H9 (cell line): ENCODE measurements at regions not wholly inside any gene's neighbourhood (a gene's known extent, or its start where the extent isn't known, plus 50 kb on each side); places are given as distances from the start of the nearest gene placed in this dataset.

Experiments used
- DNase-seq: peaks from one replicate; pipeline ENCODE4 v3.0.0-alpha.2; 2017
- H2AFZ ChIP-seq: one replicate; pipeline ENCODE4 v1.6.1; 2013; ENCODE audit warnings: mild to moderate bottlenecking, low read length, control low read depth, moderate library complexity
- H2AK5ac ChIP-seq: 2 replicates; pipeline ENCODE4 v1.6.1; 2013; ENCODE audit warnings: low read length, control low read depth, mixed read lengths; ENCODE audit not compliant: insufficient read length
- H2BK120ac ChIP-seq: one replicate; pipeline ENCODE4 v1.6.1; 2013; ENCODE audit warnings: low read depth, mild to moderate bottlenecking, low read length, control low read depth, inconsistent platforms; ENCODE audit not compliant: poor library complexity, severe bottlenecking
- H2BK12ac ChIP-seq: 2 replicates; pipeline ENCODE4 v1.6.1; 2013; ENCODE audit warnings: low read length, control low read depth, mixed read lengths, low read depth; ENCODE audit not compliant: insufficient read length
- H2BK15ac ChIP-seq: 2 replicates; pipeline ENCODE4 v1.6.1; 2013; ENCODE audit warnings: low read depth, low read length, control low read depth
- H2BK20ac ChIP-seq: one replicate; pipeline ENCODE4 v1.6.1; 2013; ENCODE audit warnings: low read depth, mild to moderate bottlenecking, low read length, control low read depth, inconsistent platforms; ENCODE audit not compliant: poor library complexity, severe bottlenecking
- H2BK5ac ChIP-seq: 2 replicates; pipeline ENCODE4 v1.6.1; 2013; ENCODE audit warnings: low read length, control low read depth, mixed read lengths; ENCODE audit not compliant: insufficient read length
- H3K14ac ChIP-seq: 2 replicates; pipeline ENCODE4 v1.6.1; 2013; ENCODE audit warnings: low read length, control low read depth; ENCODE audit not compliant: insufficient read depth
- H3K18ac ChIP-seq: 2 replicates; pipeline ENCODE4 v1.6.1; 2013; ENCODE audit warnings: low read depth, mild to moderate bottlenecking, mixed read lengths, low read length, control low read depth; ENCODE audit not compliant: insufficient read length
- H3K23ac ChIP-seq: 2 replicates; pipeline ENCODE4 v1.6.1; 2013; ENCODE audit warnings: low read length, control low read depth, mixed read lengths, low read depth; ENCODE audit not compliant: insufficient read length
- H3K23me2 ChIP-seq: 2 replicates; pipeline ENCODE4 v1.6.1; 2013; ENCODE audit warnings: low read depth, mild to moderate bottlenecking, mixed read lengths, low read length, control low read depth; ENCODE audit not compliant: insufficient read length, poor library complexity, severe bottlenecking
- H3K27ac ChIP-seq: 2 replicates; pipeline ENCODE4 v1.5.1; 2013; ENCODE audit warnings: low read length, control low read depth, mixed read lengths, low read depth; ENCODE audit not compliant: insufficient read length
- H3K27me3 ChIP-seq: 2 replicates; pipeline ENCODE4 v1.6.1; 2013; ENCODE audit warnings: low read length, control low read depth, inconsistent platforms; ENCODE audit not compliant: insufficient read depth
- H3K4ac ChIP-seq: 2 replicates; pipeline ENCODE4 v1.6.1; 2013; ENCODE audit warnings: low read depth, mild to moderate bottlenecking, control low read depth, inconsistent platforms, low read length, moderate library complexity
- H3K4me1 ChIP-seq: 2 replicates; pipeline ENCODE4 v1.6.1; 2013; ENCODE audit warnings: low read length, control low read depth, inconsistent platforms; ENCODE audit not compliant: insufficient read depth
- H3K4me2 ChIP-seq: 2 replicates; pipeline ENCODE4 v1.6.1; 2013; ENCODE audit warnings: low read length, control low read depth, mixed read lengths; ENCODE audit not compliant: insufficient read length, insufficient read depth
- H3K56ac ChIP-seq: 2 replicates; pipeline ENCODE4 v1.6.1; 2013; ENCODE audit warnings: low read depth, mild to moderate bottlenecking, mixed read lengths, low read length, control low read depth; ENCODE audit not compliant: insufficient read length
- H3K79me1 ChIP-seq: 2 replicates; pipeline ENCODE4 v1.6.1; 2013; ENCODE audit warnings: low read depth, mild to moderate bottlenecking, moderate library complexity, low read length, control low read depth, inconsistent platforms; ENCODE audit not compliant: insufficient read depth, poor library complexity, severe bottlenecking
- H3K79me2 ChIP-seq: 2 replicates; pipeline ENCODE4 v1.6.1; 2013; ENCODE audit warnings: low read length, control low read depth, inconsistent platforms; ENCODE audit not compliant: insufficient read depth
- H3K9ac ChIP-seq: 2 replicates; pipeline ENCODE4 v1.6.1; 2013; ENCODE audit warnings: low read length, control low read depth, mixed read lengths; ENCODE audit not compliant: insufficient read length; ENCODE audit errors: extremely low read depth
- H3K9me3 ChIP-seq: one replicate; pipeline ENCODE4 v1.6.1; 2013; ENCODE audit warnings: low read depth, low read length, inconsistent platforms; ENCODE audit not compliant: control insufficient read depth
- H3T11ph ChIP-seq: one replicate; pipeline ENCODE4 v1.6.1; 2013; ENCODE audit warnings: mild to moderate bottlenecking, low read length, control low read depth, inconsistent platforms
- H4K20me1 ChIP-seq: one replicate; pipeline ENCODE4 v1.6.1; 2013; ENCODE audit not compliant: control insufficient read depth, insufficient read length, insufficient read depth
- H4K5ac ChIP-seq: 2 replicates; pipeline ENCODE4 v1.6.1; 2013; ENCODE audit warnings: low read depth, mild to moderate bottlenecking, mixed read lengths, low read length, control low read depth; ENCODE audit not compliant: insufficient read length
- H4K8ac ChIP-seq: replicated peaks from 2 replicates; pipeline ENCODE4 v1.6.1; 2013; ENCODE audit warnings: low read length, control low read depth, mixed read lengths, low read depth; ENCODE audit not compliant: insufficient read length
- H4K91ac ChIP-seq: 2 replicates; pipeline ENCODE4 v1.6.1; 2013; ENCODE audit warnings: low read depth, mild to moderate bottlenecking, moderate library complexity, mixed read lengths, low read length, control low read depth; ENCODE audit not compliant: insufficient read length
- H3K27ac Mint-ChIP-seq, 3 experiments: 2 replicates in 2 of 3; 3 replicates in 1 of 3; pipeline ENCODE4 v1.8.0; 2020 to 2021; ENCODE audit warnings: mixed read lengths in 3 of 3, mild to moderate bottlenecking in 1 of 3, moderate library complexity in 1 of 3
- H3K27me3 Mint-ChIP-seq: 2 replicates; pipeline ENCODE4 v1.8.0; 2021; ENCODE audit warnings: low read depth, mild to moderate bottlenecking, moderate library complexity, mixed read lengths
- H3K36me3 Mint-ChIP-seq, 3 experiments: 2 replicates in 2 of 3; 3 replicates in 1 of 3; pipeline ENCODE4 v1.8.0; 2020 to 2021; ENCODE audit warnings: low read depth in 3 of 3, mixed read lengths in 3 of 3; ENCODE audit not compliant: insufficient read depth in 1 of 3
- H3K4me1 Mint-ChIP-seq, 2 experiments: 2 replicates each; pipeline ENCODE4 v1.8.0; 2020; ENCODE audit warnings: mixed read lengths in 2 of 2
- H3K4me3 Mint-ChIP-seq, 2 experiments: 2 replicates in 1 of 2; 3 replicates in 1 of 2; pipeline ENCODE4 v1.8.0; 2020 to 2021; ENCODE audit warnings: mild to moderate bottlenecking in 2 of 2, mixed read lengths in 2 of 2, moderate library complexity in 1 of 2
- H3K9me3 Mint-ChIP-seq, 2 experiments: 2 replicates in 1 of 2; 3 replicates in 1 of 2; pipeline ENCODE4 v1.8.0; 2020; ENCODE audit warnings: mild to moderate bottlenecking in 2 of 2, mixed read lengths in 2 of 2, moderate library complexity in 1 of 2
- CTCF ChIP-seq: fragments of 200-600 bp; sonication (generic); conservative IDR thresholded peaks from 3 replicates; pipeline ENCODE4 v1.8.0; 2021; ENCODE audit warnings: antibody characterized with exemption, mild to moderate bottlenecking
- WGBS: extraction: QIAGEN DNeasy Blood & Tissue Kit; methylation state at CpG from one replicate; pipeline ENCODE4 v1.1.7; 2013; ENCODE audit warnings: missing lambda C conversion rate, low lambda C conversion rate, mixed read lengths; ENCODE audit not compliant: insufficient read length; ENCODE audit errors: extremely low coverage; 5-methylcytosine and 5-hydroxymethylcytosine counted together

- Histone ChIP-seq H4K20me1 (no peaks in the 10 kb centered on the region), H3K9ac (no peak overlapping the region), H4K91ac (no peak overlapping the region), H4K5ac (no peak overlapping the region), H3K4me1 (peaks cover 3% of the 10 kb centered on the region), H4K8ac (no peak overlapping the region), H3K27me3 (no peaks in the 10 kb centered on the region), H3K9me3 (no peaks in the 10 kb centered on the region), H3K79me2 (no peaks in the 10 kb centered on the region), H3K79me1 (no peaks in the 10 kb centered on the region), H2BK5ac (no peak overlapping the region), H3K18ac (peak overlapping the region; percentile 58), H3K4me2 (no peak overlapping the region), H2AFZ (no peak overlapping the region), H3K23ac (no peak overlapping the region), H2BK12ac (no peak overlapping the region), H2AK5ac (no peak overlapping the region), H3T11ph (no peak overlapping the region), H2BK15ac (no peak overlapping the region), H3K14ac (no peak overlapping the region), H3K4ac (no peak overlapping the region), H2BK120ac (no peak overlapping the region), H3K27ac (no peak overlapping the region), H2BK20ac (no peak overlapping the region), H3K56ac (no peak overlapping the region), H3K23me2 (no peaks in the 10 kb centered on the region)
- Mint-ChIP-seq H3K4me3 (no peak overlapping the region), H3K27ac (no peak overlapping the region), H3K9me3 (peaks cover 3 to 9% of the 10 kb centered on the region in 2 experiments), H3K27me3 (no peaks in the 10 kb centered on the region), H3K4me1 (peaks cover 16% of the 10 kb centered on the region in 2 experiments), H3K36me3 (peaks cover 0 to 18% (median 0%) of the 10 kb centered on the region in 3 experiments; a peak in 2 of 7 replicates)
- no peak for TF ChIP-seq CTCF
- WGBS = no CpG with 5 or more reads among the region's 5 CpGs
- DNase-seq = no peak
These were observed 251.8 kb downstream of the INSIG2 start for GRCh38 chr2:118340103-118340502.
